ENCODE measurements at regions not wholly inside any gene's neighbourhood (a gene's known extent, or its start where the extent isn't known, plus 50 kb on each side); places are given as distances from the start of the nearest gene placed in this dataset.
A peak's percentile ranks its signal among the peaks of the same experiment; 100 is the strongest.

GRCh38 chr14:89657014-89657413, 240.0 kb upstream of the FOXN3 start:
- Histone ChIP-seq H3K4me2 (replicated peaks; ENCODE audit: extremely low read depth, low read length, poor library complexity, severe bottlenecking) (no peak overlapping the region), H2AFZ (ENCODE audit: insufficient read depth, low read depth, low read length, poor library complexity, severe bottlenecking) (no peak overlapping the region), H3K9me3 (replicated peaks in 1 of 2; ENCODE audit: control insufficient read depth in 1 of 2, insufficient read depth in 1 of 2, low read length in 2 of 2) (peaks cover 6 to 12% of the 10 kb centered on the region in 2 donors), H4K20me1 (ENCODE audit: insufficient read depth, low read length) (no peaks in the 10 kb centered on the region), H3K36me3 (replicated peaks in 1 of 2; ENCODE audit: control insufficient read depth in 1 of 2, insufficient read depth in 2 of 2, low read length in 2 of 2) (no peaks in the 10 kb centered on the region), H3K79me2 (ENCODE audit: insufficient read depth, low read length) (no peaks in the 10 kb centered on the region), H3K9ac (ENCODE audit: insufficient read depth, low read length, poor library complexity, severe bottlenecking) (no peak overlapping the region), H3K27me3 (ENCODE audit: control insufficient read depth in 2 of 2, insufficient read depth in 2 of 2, low read length in 2 of 2) (no peaks in the 10 kb centered on the region), H3K4me3 (replicated peaks in 1 of 3; ENCODE audit: low read depth in 2 of 3, low read length in 3 of 3) (no peak overlapping the region), H3K4me1 (ENCODE audit: control insufficient read depth in 1 of 2, insufficient read depth in 2 of 2, low read length in 2 of 2) (no peaks in the 10 kb centered on the region), H3K27ac (ENCODE audit: low read depth in 1 of 2, low read length in 2 of 2) (no peak overlapping the region)
- Mint-ChIP-seq H3K4me1 (peaks cover 4% of the 10 kb centered on the region), H3K27me3 (ENCODE audit: low read depth in 3 of 3) (peaks cover 0 to 2% (median 2%) of the 10 kb centered on the region in 3 donors), H3K9me3 (peaks cover 0 to 17% (median 13%) of the 10 kb centered on the region in 7 donors), H3K27ac (peak overlapping the region in 1 of 7 donors; percentile 22), H3K36me3 (peaks cover 2 to 3% of the 10 kb centered on the region in 2 donors), H3K4me3 (no peak overlapping the region)
- DNase-seq = no peak
- intact Hi-C loops (cut with micrococcal nuclease) = no loop called here
- WGBS (ENCODE audit: insufficient coverage) = no CpG with 5 or more reads among the region's 1 CpG
- no peak for TF ChIP-seq CTCF (IDR thresholded peaks at IDR 0.05)

GRCh38 chr14:89654998-89655397, 238.0 kb upstream of the FOXN3 start:
- Histone ChIP-seq H4K20me1 (ENCODE audit: insufficient read depth, low read length) (no peaks in the 10 kb centered on the region), H3K27ac (ENCODE audit: low read depth in 1 of 2, low read length in 2 of 2) (no peak overlapping the region), H3K4me3 (replicated peaks in 1 of 3; ENCODE audit: low read depth in 2 of 3, low read length in 3 of 3) (no peak overlapping the region), H3K9me3 (replicated peaks in 1 of 2; ENCODE audit: control insufficient read depth in 1 of 2, insufficient read depth in 1 of 2, low read length in 2 of 2) (peaks cover 6 to 12% of the 10 kb centered on the region in 2 donors), H3K4me1 (ENCODE audit: control insufficient read depth in 1 of 2, insufficient read depth in 2 of 2, low read length in 2 of 2) (peaks cover 0 to 5% of the 10 kb centered on the region in 2 donors), H3K79me2 (ENCODE audit: insufficient read depth, low read length) (no peaks in the 10 kb centered on the region), H3K27me3 (ENCODE audit: control insufficient read depth in 2 of 2, insufficient read depth in 2 of 2, low read length in 2 of 2) (no peaks in the 10 kb centered on the region), H3K9ac (ENCODE audit: insufficient read depth, low read length, poor library complexity, severe bottlenecking) (no peak overlapping the region), H3K4me2 (replicated peaks; ENCODE audit: extremely low read depth, low read length, poor library complexity, severe bottlenecking) (no peak overlapping the region), H2AFZ (ENCODE audit: insufficient read depth, low read depth, low read length, poor library complexity, severe bottlenecking) (no peak overlapping the region), H3K36me3 (replicated peaks in 1 of 2; ENCODE audit: control insufficient read depth in 1 of 2, insufficient read depth in 2 of 2, low read length in 2 of 2) (no peaks in the 10 kb centered on the region)
- H3K9me3 Mint-ChIP-seq = peaks cover 0 to 17% (median 13%) of the 10 kb centered on the region in 7 donors
- H3K36me3 Mint-ChIP-seq = peaks cover 2 to 3% of the 10 kb centered on the region in 2 donors
- H3K4me3 Mint-ChIP-seq = no peak overlapping the region
- H3K27me3 Mint-ChIP-seq (ENCODE audit: low read depth in 3 of 3) = peaks cover under 1 to 3% (median 3%) of the 10 kb centered on the region in 3 donors
- intact Hi-C loops (cut with micrococcal nuclease) = no loop called here
- no peak for DNase-seq
- H3K27ac Mint-ChIP-seq = no peak overlapping the region
- TF ChIP-seq CTCF (IDR thresholded peaks at IDR 0.05) = no peak
- H3K4me1 Mint-ChIP-seq = peaks cover 10% of the 10 kb centered on the region
- 92% methylated on average over 1 of the region's 1 CpG for WGBS (ENCODE audit: insufficient coverage)
